HG03066 (cell line): ENCODE measurements at regions not wholly inside any gene's neighbourhood (a gene's known extent, or its start where the extent isn't known, plus 50 kb on each side); places are given as distances from the start of the nearest gene placed in this dataset.

Experiments used
- ATAC-seq: cut with Tn5 transposase; IDR thresholded peaks from one replicate; pipeline ENCODE4 v1.9.1; 2021; ENCODE audit warnings: low read depth; ENCODE audit not compliant: unreplicated experiment

- no peak for ATAC-seq
Measured at GRCh38 chr1:82689217-82689616, 888.5 kb downstream of the ADGRL2 start.

GRCh38 chr1:82686774-82687173, 886.0 kb downstream of the ADGRL2 start:
- no peak for ATAC-seq

GRCh38 chr1:82646888-82647287, 846.2 kb downstream of the ADGRL2 start:
- ATAC-seq = no peak

GRCh38 chr1:82646336-82646735, 845.6 kb downstream of the ADGRL2 start:
- no peak for ATAC-seq

- no peak for ATAC-seq
Measured at GRCh38 chr1:82644186-82644915, 843.6 kb downstream of the ADGRL2 start.

GRCh38 chr1:82640352-82640751, 839.6 kb downstream of the ADGRL2 start:
- ATAC-seq = no peak

- ATAC-seq = no peak
Measured at GRCh38 chr1:82634266-82634665, 833.5 kb downstream of the ADGRL2 start.

- no peak for ATAC-seq
Measured at GRCh38 chr1:82632155-82632554, 831.4 kb downstream of the ADGRL2 start.

GRCh38 chr1:82628887-82629286, 828.2 kb downstream of the ADGRL2 start:
- ATAC-seq = no peak

- ATAC-seq = no peak
Measured at GRCh38 chr1:82625537-82625936, 824.8 kb downstream of the ADGRL2 start.

- ATAC-seq = no peak
Measured at GRCh38 chr1:82621076-82621475, 820.3 kb downstream of the ADGRL2 start.

GRCh38 chr1:82614090-82614489, 813.4 kb downstream of the ADGRL2 start:
- no peak for ATAC-seq

GRCh38 chr1:82612986-82613385, 812.3 kb downstream of the ADGRL2 start:
- no peak for ATAC-seq

GRCh38 chr1:82606546-82606945, 805.8 kb downstream of the ADGRL2 start:
- no peak for ATAC-seq

- ATAC-seq = no peak
Measured at GRCh38 chr1:82604524-82604923, 803.8 kb downstream of the ADGRL2 start.

GRCh38 chr1:82600314-82600713, 799.6 kb downstream of the ADGRL2 start:
- no peak for ATAC-seq

- ATAC-seq = no peak
Measured at GRCh38 chr1:82598812-82599211, 798.1 kb downstream of the ADGRL2 start.

GRCh38 chr1:82598337-82598736, 797.6 kb downstream of the ADGRL2 start:
- no peak for ATAC-seq

GRCh38 chr1:82597649-82598048, 796.9 kb downstream of the ADGRL2 start:
- ATAC-seq = no peak

GRCh38 chr1:82597141-82597540, 796.4 kb downstream of the ADGRL2 start:
- ATAC-seq = no peak

- no peak for ATAC-seq
Measured at GRCh38 chr1:82593561-82593960, 792.8 kb downstream of the ADGRL2 start.

- no peak for ATAC-seq
Measured at GRCh38 chr1:82589588-82589987, 788.9 kb downstream of the ADGRL2 start.

- ATAC-seq = no peak
Measured at GRCh38 chr1:82587371-82587770, 786.6 kb downstream of the ADGRL2 start.
